ENCODE measurements at regions not wholly inside any gene's neighbourhood (a gene's known extent, or its start where the extent isn't known, plus 50 kb on each side); places are given as distances from the start of the nearest gene placed in this dataset.

DNA sequence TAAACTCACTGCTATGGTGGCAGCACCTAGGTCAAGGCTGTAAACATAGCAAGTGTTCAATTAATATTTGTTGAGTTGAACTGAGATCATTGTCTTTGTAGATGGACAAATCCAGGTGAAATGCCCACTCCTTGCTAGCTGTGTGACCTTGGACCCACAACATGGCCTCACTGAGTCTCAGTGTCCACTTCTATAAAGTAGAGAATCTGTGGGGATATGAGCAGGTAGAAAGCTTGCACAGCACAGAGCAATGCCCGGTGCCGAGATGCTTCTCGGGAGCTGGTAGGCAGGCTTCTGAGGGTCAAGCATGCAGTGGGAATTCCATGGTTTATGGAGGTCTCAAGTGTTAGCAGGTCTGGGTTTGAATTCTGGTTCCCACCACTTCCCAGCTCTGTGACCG is 97.9 kb upstream of the SYT13 start:
- Histone ChIP-seq H3K4me3 (replicated peaks; ENCODE audit: insufficient read depth, low read length) (no peak overlapping the region), H3K27me3 (ENCODE audit: insufficient read depth, poor library complexity, severe bottlenecking) (peaks cover 9% of the 10 kb centered on the region), H3K27ac (replicated peaks) (no peak overlapping the region)
- TF ChIP-seq SPI1 (IDR thresholded peaks at IDR 0.05; ENCODE audit: borderline replicate concordance, low read depth) = no peak
- TF ChIP-seq GABPA (IDR thresholded peaks at IDR 0.05; ENCODE audit: low read depth) = no peak
- no peak for TF ChIP-seq POLR2AphosphoS5 (IDR thresholded peaks at IDR 0.05; ENCODE audit: low read depth)
- TF ChIP-seq REST (IDR thresholded peaks at IDR 0.05; ENCODE audit: insufficient replicate concordance, low read depth) = no peak
- TF ChIP-seq CTCF (IDR thresholded peaks at IDR 0.05; ENCODE audit: insufficient read depth, low read length) = no peak
- DNase-seq (ENCODE audit: low read depth in 1 of 2, low spot score in 1 of 2) = no peak

GRCh38 chr11:45383224-45383623 is 97.1 kb upstream of the SYT13 start:
- Histone ChIP-seq H3K27ac (replicated peaks) (no peak overlapping the region), H3K27me3 (ENCODE audit: insufficient read depth, poor library complexity, severe bottlenecking) (peaks cover 9% of the 10 kb centered on the region), H3K4me3 (replicated peaks; ENCODE audit: insufficient read depth, low read length) (no peak overlapping the region)
- DNase-seq (ENCODE audit: low read depth in 1 of 2, low spot score in 1 of 2) = peak; percentile 73 to 94
- TF ChIP-seq SPI1 (IDR thresholded peaks at IDR 0.05; ENCODE audit: borderline replicate concordance, low read depth) = peak; percentile 70
- peak; percentile 40; the same call in 1 of the 2 replicates for TF ChIP-seq GABPA (IDR thresholded peaks at IDR 0.05; ENCODE audit: low read depth)
- peak; percentile 97 for TF ChIP-seq POLR2AphosphoS5 (IDR thresholded peaks at IDR 0.05; ENCODE audit: low read depth)
- TF ChIP-seq CTCF (IDR thresholded peaks at IDR 0.05; ENCODE audit: insufficient read depth, low read length) = no peak

- no peak overlapping the region for H3K27ac ChIP-seq (replicated peaks)
- TF ChIP-seq GABPA (IDR thresholded peaks at IDR 0.05; ENCODE audit: low read depth) (no peak), REST (IDR thresholded peaks at IDR 0.05; ENCODE audit: insufficient replicate concordance, low read depth) (no peak), CTCF (IDR thresholded peaks at IDR 0.05; ENCODE audit: insufficient read depth, low read length) (no peak), POLR2AphosphoS5 (IDR thresholded peaks at IDR 0.05; ENCODE audit: low read depth) (no peak), SPI1 (IDR thresholded peaks at IDR 0.05; ENCODE audit: borderline replicate concordance, low read depth) (no peak)
- H3K27me3 ChIP-seq (ENCODE audit: insufficient read depth, poor library complexity, severe bottlenecking) = peaks cover 11% of the 10 kb centered on the region
- no peak for DNase-seq (ENCODE audit: low read depth in 1 of 2, low spot score in 1 of 2)
- no peak overlapping the region for H3K4me3 ChIP-seq (replicated peaks; ENCODE audit: insufficient read depth, low read length)
Measured at GRCh38 chr11:45382133-45382878, 96.2 kb upstream of the SYT13 start.

Measured in HL-60 (cell line).